ENCODE measurements at regions not wholly inside any gene's neighbourhood (a gene's known extent, or its start where the extent isn't known, plus 50 kb on each side); places are given as distances from the start of the nearest gene placed in this dataset.

- FAIRE-seq (no peak), DNase-seq (ENCODE audit: insufficient read length) (no peak)
- TF ChIP-seq TAF1 (IDR thresholded peaks at IDR 0.05; ENCODE audit: borderline replicate concordance, low read depth, low read length) (no peak), POLR2A (IDR thresholded peaks at IDR 0.05; ENCODE audit: low read depth, low read length) (no peak), POLR2AphosphoS5 (IDR thresholded peaks at IDR 0.05; ENCODE audit: low read depth, low read length) (no peak)
These were observed 98.2 kb downstream of the LACC1 start for GRCh38 chr13:43977911-43978310.

- FAIRE-seq: no peak
- no peak for DNase-seq (ENCODE audit: insufficient read length)
- TF ChIP-seq TAF1 (IDR thresholded peaks at IDR 0.05; ENCODE audit: borderline replicate concordance, low read depth, low read length): no peak
- TF ChIP-seq POLR2A (IDR thresholded peaks at IDR 0.05; ENCODE audit: low read depth, low read length): no peak
- TF ChIP-seq POLR2AphosphoS5 (IDR thresholded peaks at IDR 0.05; ENCODE audit: low read depth, low read length): no peak
These were observed 99.0 kb downstream of the LACC1 start for GRCh38 chr13:43978688-43979087.

- TF ChIP-seq TAF1 (IDR thresholded peaks at IDR 0.05; ENCODE audit: borderline replicate concordance, low read depth, low read length) (no peak), POLR2A (IDR thresholded peaks at IDR 0.05; ENCODE audit: low read depth, low read length) (no peak), POLR2AphosphoS5 (IDR thresholded peaks at IDR 0.05; ENCODE audit: low read depth, low read length) (no peak)
- FAIRE-seq: no peak
These were observed 99.8 kb downstream of the LACC1 start for GRCh38 chr13:43979492-43979891.

GRCh38 chr13:43980587-43980986 lies 100.9 kb downstream of the LACC1 start:
- DNase-seq (ENCODE audit: insufficient read length) (no peak), FAIRE-seq (no peak)
- TF ChIP-seq POLR2AphosphoS5 (IDR thresholded peaks at IDR 0.05; ENCODE audit: low read depth, low read length) (no peak), TAF1 (IDR thresholded peaks at IDR 0.05; ENCODE audit: borderline replicate concordance, low read depth, low read length) (no peak), POLR2A (IDR thresholded peaks at IDR 0.05; ENCODE audit: low read depth, low read length) (no peak)

More at GRCh38 chr13:43979492-43979891, 99.8 kb downstream of the LACC1 start:
- DNase-seq (ENCODE audit: insufficient read length): no peak

GRCh38 chr13:43981091-43981490 lies 101.4 kb downstream of the LACC1 start:
- FAIRE-seq: no peak
- no peak for DNase-seq (ENCODE audit: insufficient read length)

GRCh38 chr13:43981512-43982301 lies 102.0 kb downstream of the LACC1 start:
- no peak for DNase-seq (ENCODE audit: insufficient read length)
- no peak for TF ChIP-seq POLR2AphosphoS5 (IDR thresholded peaks at IDR 0.05; ENCODE audit: low read depth, low read length)
- no peak for TF ChIP-seq TAF1 (IDR thresholded peaks at IDR 0.05; ENCODE audit: borderline replicate concordance, low read depth, low read length)
- no peak for FAIRE-seq

More at GRCh38 chr13:43981091-43981490, 101.4 kb downstream of the LACC1 start:
- TF ChIP-seq TAF1 (IDR thresholded peaks at IDR 0.05; ENCODE audit: borderline replicate concordance, low read depth, low read length) (no peak), POLR2AphosphoS5 (IDR thresholded peaks at IDR 0.05; ENCODE audit: low read depth, low read length) (no peak), POLR2A (IDR thresholded peaks at IDR 0.05; ENCODE audit: low read depth, low read length) (no peak)

GRCh38 chr13:43983373-43983772 lies 103.7 kb downstream of the LACC1 start:
- TF ChIP-seq POLR2A (IDR thresholded peaks at IDR 0.05; ENCODE audit: low read depth, low read length) (no peak), POLR2AphosphoS5 (IDR thresholded peaks at IDR 0.05; ENCODE audit: low read depth, low read length) (no peak), TAF1 (IDR thresholded peaks at IDR 0.05; ENCODE audit: borderline replicate concordance, low read depth, low read length) (no peak)
- no peak for FAIRE-seq
- no peak for DNase-seq (ENCODE audit: insufficient read length)

- TF ChIP-seq TAF1 (IDR thresholded peaks at IDR 0.05; ENCODE audit: borderline replicate concordance, low read depth, low read length) (no peak), POLR2AphosphoS5 (IDR thresholded peaks at IDR 0.05; ENCODE audit: low read depth, low read length) (no peak), POLR2A (IDR thresholded peaks at IDR 0.05; ENCODE audit: low read depth, low read length) (no peak)
- no peak for DNase-seq (ENCODE audit: insufficient read length)
- FAIRE-seq: no peak
These were observed 104.6 kb downstream of the LACC1 start for GRCh38 chr13:43984292-43984691.

- FAIRE-seq (no peak), DNase-seq (ENCODE audit: insufficient read length) (no peak)
- TF ChIP-seq POLR2AphosphoS5 (IDR thresholded peaks at IDR 0.05; ENCODE audit: low read depth, low read length) (no peak), POLR2A (IDR thresholded peaks at IDR 0.05; ENCODE audit: low read depth, low read length) (no peak), TAF1 (IDR thresholded peaks at IDR 0.05; ENCODE audit: borderline replicate concordance, low read depth, low read length) (no peak)
These were observed 105.8 kb downstream of the LACC1 start for GRCh38 chr13:43985422-43986072.

GRCh38 chr13:43986421-43986981 lies 106.8 kb downstream of the LACC1 start:
- DNase-seq (ENCODE audit: insufficient read length) (no peak), FAIRE-seq (no peak)
- TF ChIP-seq POLR2A (IDR thresholded peaks at IDR 0.05; ENCODE audit: low read depth, low read length) (no peak), TAF1 (IDR thresholded peaks at IDR 0.05; ENCODE audit: borderline replicate concordance, low read depth, low read length) (no peak), POLR2AphosphoS5 (IDR thresholded peaks at IDR 0.05; ENCODE audit: low read depth, low read length) (no peak)

GRCh38 chr13:43988302-43988701 lies 108.6 kb downstream of the LACC1 start:
- FAIRE-seq (no peak), DNase-seq (ENCODE audit: insufficient read length) (no peak)
- TF ChIP-seq POLR2AphosphoS5 (IDR thresholded peaks at IDR 0.05; ENCODE audit: low read depth, low read length) (no peak), TAF1 (IDR thresholded peaks at IDR 0.05; ENCODE audit: borderline replicate concordance, low read depth, low read length) (no peak), POLR2A (IDR thresholded peaks at IDR 0.05; ENCODE audit: low read depth, low read length) (no peak)

All from GM12892 (cell line).